Gastroesophageal sphincter (tissue), 3 donors: ENCODE measurements at regions not wholly inside any gene's neighbourhood (a gene's known extent, or its start where the extent isn't known, plus 50 kb on each side); places are given as distances from the start of the nearest gene placed in this dataset.

ENCODE experiments used
- POLR2A ChIP-seq, 2 donors: fragments of 450-650 bp; IDR thresholded peaks; one replicate each; pipeline ENCODE4 v1.6.1; 2017; ENCODE audit warnings: antibody characterized with exemption in 2 of 2, mild to moderate bottlenecking in 2 of 2, moderate library complexity in 1 of 2
- POLR2AphosphoS5 ChIP-seq: sonication (generic); formaldehyde crosslinking; IDR thresholded peaks from one replicate; pipeline ENCODE4 v1.6.1; 2017; ENCODE audit warnings: antibody characterized with exemption
- TF ChIP-seq, protein P1 (sequence below), 4 experiments: fragments of 200-600 bp in 2 of 4; fragments of 450-650 bp in 2 of 4; sonication (generic) in 1 of 4; IDR thresholded peaks; one replicate each; pipeline ENCODE4 v1.5.1; 2017 to 2019; ENCODE audit warnings: antibody characterized with exemption in 4 of 4, mild to moderate bottlenecking in 2 of 4, moderate library complexity in 2 of 4

DNA sequence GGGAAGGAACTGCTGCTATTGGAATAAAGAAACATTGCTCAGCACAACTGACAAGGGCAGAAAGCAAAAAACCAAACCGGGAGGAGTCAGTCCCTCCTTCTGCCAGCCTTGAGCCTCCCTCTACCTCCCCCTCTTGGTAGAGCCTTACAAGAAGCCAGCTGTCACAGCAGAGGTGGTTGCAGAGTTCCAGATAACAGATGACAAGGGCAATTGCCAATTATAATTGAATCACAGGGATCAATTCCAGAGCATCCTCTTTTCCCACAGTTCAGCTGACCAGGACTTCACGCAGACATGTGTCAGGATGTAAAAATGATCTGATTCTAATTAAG is 548.2 kb upstream of the LRRTM1 start:
- TF ChIP-seq, protein P1, sequence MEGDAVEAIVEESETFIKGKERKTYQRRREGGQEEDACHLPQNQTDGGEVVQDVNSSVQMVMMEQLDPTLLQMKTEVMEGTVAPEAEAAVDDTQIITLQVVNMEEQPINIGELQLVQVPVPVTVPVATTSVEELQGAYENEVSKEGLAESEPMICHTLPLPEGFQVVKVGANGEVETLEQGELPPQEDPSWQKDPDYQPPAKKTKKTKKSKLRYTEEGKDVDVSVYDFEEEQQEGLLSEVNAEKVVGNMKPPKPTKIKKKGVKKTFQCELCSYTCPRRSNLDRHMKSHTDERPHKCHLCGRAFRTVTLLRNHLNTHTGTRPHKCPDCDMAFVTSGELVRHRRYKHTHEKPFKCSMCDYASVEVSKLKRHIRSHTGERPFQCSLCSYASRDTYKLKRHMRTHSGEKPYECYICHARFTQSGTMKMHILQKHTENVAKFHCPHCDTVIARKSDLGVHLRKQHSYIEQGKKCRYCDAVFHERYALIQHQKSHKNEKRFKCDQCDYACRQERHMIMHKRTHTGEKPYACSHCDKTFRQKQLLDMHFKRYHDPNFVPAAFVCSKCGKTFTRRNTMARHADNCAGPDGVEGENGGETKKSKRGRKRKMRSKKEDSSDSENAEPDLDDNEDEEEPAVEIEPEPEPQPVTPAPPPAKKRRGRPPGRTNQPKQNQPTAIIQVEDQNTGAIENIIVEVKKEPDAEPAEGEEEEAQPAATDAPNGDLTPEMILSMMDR (IDR thresholded peaks at IDR 0.05): no peak
- TF ChIP-seq POLR2A (IDR thresholded peaks at IDR 0.05) (no peak), POLR2AphosphoS5 (no peak)
